Lung (tissue), 11 donors: ENCODE measurements at regions not wholly inside any gene's neighbourhood (a gene's known extent, or its start where the extent isn't known, plus 50 kb on each side); places are given as distances from the start of the nearest gene placed in this dataset.

Experiments
- ATAC-seq: fragments of 200-7000 bp; cut with Tn5 transposase; one replicate; pipeline ENCODE4 v1.9.1; 2020; ENCODE audit warnings: moderate number of reproducible peaks; ENCODE audit not compliant: insufficient read depth, low FRiP score
- DNase-seq, 3 donors: peaks; one replicate each; pipeline ENCODE4 v3.0.0-alpha.2; 2013 to 2017
- H3K27ac ChIP-seq, 2 donors: one replicate each; pipeline ENCODE4 v1.5.1; 2013; ENCODE audit warnings: mild to moderate bottlenecking in 2 of 2, moderate library complexity in 2 of 2, control low read depth in 1 of 2, inconsistent platforms in 1 of 2, low read depth in 1 of 2, low read length in 1 of 2
- H3K27me3 ChIP-seq, 3 donors: one replicate each; pipeline ENCODE4 v1.5.1; 2013; ENCODE audit warnings: low read length in 2 of 3; ENCODE audit not compliant: control insufficient read depth in 3 of 3, insufficient read depth in 3 of 3
- H3K36me3 ChIP-seq, 4 donors: one replicate each; pipeline ENCODE4 v1.5.1; 2013; ENCODE audit warnings: low read length in 4 of 4, mild to moderate bottlenecking in 1 of 4, moderate library complexity in 1 of 4; ENCODE audit not compliant: control insufficient read depth in 4 of 4, insufficient read depth in 4 of 4
- H3K4me1 ChIP-seq, 5 donors: one replicate each; pipeline ENCODE4 v1.5.1; 2013; ENCODE audit warnings: low read length in 5 of 5, mild to moderate bottlenecking in 2 of 5, moderate library complexity in 1 of 5; ENCODE audit not compliant: control insufficient read depth in 5 of 5, insufficient read depth in 5 of 5
- H3K4me3 ChIP-seq: one replicate; pipeline ENCODE4 v1.5.1; 2013; ENCODE audit warnings: mild to moderate bottlenecking, control low read depth, moderate library complexity
- H3K9ac ChIP-seq, 2 donors: one replicate each; pipeline ENCODE4 v1.5.1; 2013; ENCODE audit warnings: low read length in 2 of 2, control low read depth in 1 of 2; ENCODE audit not compliant: insufficient read depth in 1 of 2
- H3K9me3 ChIP-seq, 4 donors: one replicate each; pipeline ENCODE4 v1.5.1; 2013; ENCODE audit warnings: low read length in 3 of 4, mild to moderate bottlenecking in 1 of 4, moderate library complexity in 1 of 4; ENCODE audit not compliant: control insufficient read depth in 4 of 4, insufficient read depth in 3 of 4
- CTCF ChIP-seq: IDR thresholded peaks from 2 replicates; pipeline ENCODE4 v1.5.1; 2012; ENCODE audit warnings: mild to moderate bottlenecking; ENCODE audit errors: control extremely low read depth, extremely low read depth
- WGBS, 2 donors: extraction: QIAGEN DNeasy Blood & Tissue Kit; methylation state at CpG; one replicate each; pipeline ENCODE4 v1.1.7; 2013; 5-methylcytosine and 5-hydroxymethylcytosine counted together
- donor health status: control.
- donor health status: control.
- donor health status: Bipolar disorder and iron deficiency.
- donor health status: healthy.
- donor health status: DM: yes; HTN: yes; CAD: no.

DNA sequence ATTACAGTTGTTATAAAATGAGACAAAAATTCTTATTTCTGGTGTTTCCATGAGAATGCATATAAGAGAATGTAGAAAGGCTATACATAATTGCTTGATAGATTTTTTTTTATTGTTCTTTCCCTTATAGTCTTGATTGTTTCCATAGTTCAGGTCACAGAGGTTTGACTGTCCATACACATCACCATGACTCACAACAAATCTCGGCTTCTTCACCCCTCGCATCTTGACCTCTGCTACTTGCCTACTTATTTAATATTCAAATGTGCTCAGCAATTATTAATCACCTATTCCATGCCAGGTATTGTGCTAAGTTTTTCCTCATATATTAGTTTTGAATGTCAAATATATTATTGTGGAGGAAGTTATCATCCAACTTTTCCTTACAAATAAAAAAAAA lies 789.6 kb downstream of the RNF144A start:
- no peak for TF ChIP-seq CTCF
- Histone ChIP-seq H3K27me3 (no peaks in the 10 kb centered on the region), H3K27ac (no peak overlapping the region), H3K36me3 (no peaks in the 10 kb centered on the region), H3K4me3 (no peak overlapping the region), H3K4me1 (peaks cover 0 to 7% (median 0%) of the 10 kb centered on the region in 5 donors), H3K9me3 (peaks cover 0 to 5% (median 0%) of the 10 kb centered on the region in 4 donors), H3K9ac (no peak overlapping the region)
- WGBS, 2 donors = 94 to 95% methylated on average over 2 of the region's 2 CpGs
- ATAC-seq = no peak
- DNase-seq = no peak

DNA sequence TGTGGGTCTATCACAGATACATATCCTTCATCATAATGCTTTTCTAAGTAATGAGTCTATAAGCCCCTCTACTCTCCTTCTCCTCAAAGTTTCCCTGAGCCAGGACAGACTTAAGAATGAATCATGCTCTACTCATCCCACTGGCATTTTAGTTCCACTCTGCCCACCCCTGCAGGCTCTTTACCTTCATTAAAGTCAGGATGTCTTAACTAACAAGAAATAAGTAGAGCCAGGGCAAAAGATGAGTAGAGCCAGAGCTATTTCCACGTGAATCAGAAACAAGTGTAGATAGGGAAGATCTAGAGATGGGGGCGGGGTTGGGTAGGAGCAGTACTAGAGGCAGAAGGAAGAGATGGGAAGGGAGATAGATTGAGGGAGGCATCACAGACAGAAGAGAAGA lies 790.5 kb downstream of the RNF144A start:
- H3K27me3 ChIP-seq = no peaks in the 10 kb centered on the region
- DNase-seq = no peak
- no peak overlapping the region for H3K4me3 ChIP-seq
- peaks cover 0 to under 1% (median 0%) of the 10 kb centered on the region in 5 donors for H3K4me1 ChIP-seq
- ATAC-seq = no peak
- H3K36me3 ChIP-seq = no peaks in the 10 kb centered on the region
- H3K9ac ChIP-seq = no peak overlapping the region
- TF ChIP-seq CTCF = no peak
- 87 to 89% methylated on average over 2 of the region's 2 CpGs for WGBS, 2 donors
- no peak overlapping the region for H3K27ac ChIP-seq
- peaks cover 0 to 7% (median 0%) of the 10 kb centered on the region in 4 donors for H3K9me3 ChIP-seq

- WGBS, 2 donors = 66 to 69% methylated on average over 5 of the region's 5 CpGs
- Histone ChIP-seq H3K4me1 (no peaks in the 10 kb centered on the region), H3K27me3 (no peaks in the 10 kb centered on the region), H3K27ac (no peak overlapping the region), H3K9me3 (peaks cover 0 to 7% (median 0%) of the 10 kb centered on the region in 4 donors), H3K4me3 (no peak overlapping the region), H3K9ac (no peak overlapping the region), H3K36me3 (no peaks in the 10 kb centered on the region)
- ATAC-seq = no peak
- DNase-seq = no peak
- TF ChIP-seq CTCF = no peak
Measured at GRCh38 chr2:7709907-7710306, 792.7 kb downstream of the RNF144A start.

- ATAC-seq (no peak), DNase-seq (no peak)
- Histone ChIP-seq H3K36me3 (no peaks in the 10 kb centered on the region), H3K9me3 (peaks cover 0 to 7% (median 0%) of the 10 kb centered on the region in 4 donors), H3K27ac (no peak overlapping the region), H3K4me3 (no peak overlapping the region), H3K27me3 (no peaks in the 10 kb centered on the region), H3K4me1 (no peaks in the 10 kb centered on the region), H3K9ac (no peak overlapping the region)
- no peak for TF ChIP-seq CTCF
Measured at GRCh38 chr2:7711167-7711566, 794.0 kb downstream of the RNF144A start.
